Endothelial cell of umbilical vein (primary cell): ENCODE measurements at regions not wholly inside any gene's neighbourhood (a gene's known extent, or its start where the extent isn't known, plus 50 kb on each side); places are given as distances from the start of the nearest gene placed in this dataset.

Experiments
- BruUV-seq: library from RNA; stranded (reverse); fragments of 400-500 nt; replicated peaks from 2 replicates; lab custom pipeline; 2021; lab: Mats Ljungman, UMichigan
- CTCF ChIA-PET: fragments of 300-600, 350-600 bp; sonication (Branson Sonifier 250); formaldehyde crosslinking; loops from one replicate; lab custom pipeline; 2021; ENCODE audit warnings: antibody characterized with exemption, inconsistent platforms; lab: Charles Lee
- POLR2A ChIA-PET: fragments of 300-600, 350-600 bp; sonication (Branson Sonifier 250); formaldehyde crosslinking; loops from one replicate; lab custom pipeline; 2021; ENCODE audit warnings: antibody characterized with exemption, inconsistent platforms; lab: Charles Lee
- DNase-seq: peaks from one replicate; pipeline ENCODE4 v3.0.0-alpha.2; 2011; ENCODE audit warnings: low read depth, low spot score
- FAIRE-seq: peaks from 2 replicates; lab custom pipeline; 2011; peaks lifted over from hg19 to GRCh38; lab: Jason Lieb, UNC
- H2AFZ ChIP-seq: 2 replicates; pipeline ENCODE4 v1.6.0; 2012; ENCODE audit warnings: low read depth, low read length, control low read depth, inconsistent platforms
- H3K27ac ChIP-seq: 2 replicates; pipeline ENCODE4 v1.5.1; 2011; ENCODE audit warnings: low read depth, mild to moderate bottlenecking, control low read depth, low read length, moderate library complexity; ENCODE audit not compliant: insufficient read depth
- H3K27me3 ChIP-seq, 2 experiments: 2 replicates each; pipeline versions ENCODE4 v1.6.0 to v1.6.1; 2011; ENCODE audit warnings: low read length in 2 of 2, mixed read lengths in 1 of 2; ENCODE audit not compliant: control insufficient read depth in 2 of 2, insufficient read depth in 2 of 2
- H3K36me3 ChIP-seq, 2 experiments: 2 replicates in 1 of 2; 3 replicates in 1 of 2; pipeline ENCODE4 v1.5.1; 2011; ENCODE audit warnings: low read length in 2 of 2, mild to moderate bottlenecking in 1 of 2, moderate library complexity in 1 of 2; ENCODE audit not compliant: control insufficient read depth in 2 of 2, insufficient read depth in 2 of 2; ENCODE audit errors: extremely low read depth in 1 of 2
- H3K4me1 ChIP-seq: 3 replicates; pipeline ENCODE4 v1.5.1; 2011; ENCODE audit warnings: mild to moderate bottlenecking, low read length; ENCODE audit not compliant: control insufficient read depth, insufficient read depth; ENCODE audit errors: extremely low read depth
- H3K4me2 ChIP-seq: 2 replicates; pipeline ENCODE4 v1.6.1; 2011; ENCODE audit warnings: low read length, control low read depth, mixed read lengths; ENCODE audit not compliant: insufficient read depth
- H3K4me3 ChIP-seq, 3 experiments: fragments of 200-600 bp in 1 of 3; sonication (generic), shearing (Covaris generic) in 1 of 3; replicated peaks in 1 of 3; 2 replicates each; pipeline ENCODE4 v1.5.1; 2011 to 2016; ENCODE audit warnings: control low read depth in 3 of 3, low read length in 3 of 3, mild to moderate bottlenecking in 2 of 3, inconsistent platforms in 1 of 3, low read depth in 1 of 3, moderate library complexity in 1 of 3; ENCODE audit not compliant: insufficient read depth in 1 of 3
- H3K79me2 ChIP-seq: 2 replicates; pipeline ENCODE4 v1.6.0; 2012; ENCODE audit warnings: low read length, inconsistent platforms; ENCODE audit not compliant: control insufficient read depth, insufficient read depth
- H3K9ac ChIP-seq: replicated peaks from 2 replicates; pipeline ENCODE3; 2011; ENCODE audit warnings: low read length, control low read depth; ENCODE audit not compliant: insufficient read depth; ENCODE audit errors: extremely low read depth
- H3K9me1 ChIP-seq: replicated peaks from 3 replicates; pipeline ENCODE4 v1.6.0; 2011; ENCODE audit warnings: mild to moderate bottlenecking, low read length; ENCODE audit not compliant: control insufficient read depth, insufficient read depth; ENCODE audit errors: extremely low read depth
- H3K9me3 ChIP-seq: replicated peaks from 2 replicates; pipeline ENCODE4 v1.5.1; 2012; ENCODE audit warnings: low read length, inconsistent platforms; ENCODE audit not compliant: control insufficient read depth, insufficient read depth
- H4K20me1 ChIP-seq: replicated peaks from 2 replicates; pipeline ENCODE3; 2011; ENCODE audit warnings: mild to moderate bottlenecking, low read length; ENCODE audit not compliant: control insufficient read depth, insufficient read depth; ENCODE audit errors: extremely low read depth
- EZH2 ChIP-seq: IDR thresholded peaks from 2 replicates; pipeline ENCODE4 v1.6.1; 2012; ENCODE audit warnings: borderline replicate concordance, low read depth, mild to moderate bottlenecking, moderate library complexity, low read length, inconsistent platforms; ENCODE audit not compliant: severe bottlenecking
- FOS ChIP-seq: IDR thresholded peaks from 2 replicates; pipeline ENCODE4 v1.6.1; 2011; ENCODE audit warnings: mild to moderate bottlenecking, low read length, moderate library complexity, borderline replicate concordance; ENCODE audit not compliant: insufficient read depth
- GATA2 ChIP-seq: IDR thresholded peaks from 2 replicates; pipeline ENCODE4 v1.7.0; 2011; ENCODE audit warnings: low read depth, mild to moderate bottlenecking, moderate library complexity, mixed read lengths, low read length; ENCODE audit not compliant: insufficient read length, insufficient read depth
- JUN ChIP-seq: IDR thresholded peaks from 2 replicates; pipeline ENCODE4 v1.6.1; 2011; ENCODE audit warnings: borderline replicate concordance, low read depth; ENCODE audit not compliant: insufficient read length, insufficient read depth
- MAX ChIP-seq: IDR thresholded peaks from 2 replicates; pipeline ENCODE4 v1.6.1; 2011; ENCODE audit not compliant: insufficient read depth, insufficient read length
- MYC ChIP-seq: IDR thresholded peaks from one replicate; pipeline ENCODE4 v1.6.1; 2011; ENCODE audit warnings: mild to moderate bottlenecking, low read depth, low read length
- POLR2A ChIP-seq: IDR thresholded peaks from 2 replicates; pipeline ENCODE4 v1.6.1; 2012; ENCODE audit warnings: low read depth, mild to moderate bottlenecking, control low read depth, low read length
- POLR2AphosphoS5 ChIP-seq: IDR thresholded peaks from 2 replicates; pipeline ENCODE4 v1.6.1; 2012; ENCODE audit warnings: low read depth, mild to moderate bottlenecking, control low read depth, low read length, moderate library complexity; ENCODE audit not compliant: insufficient read depth
- dilution Hi-C: fragments of 300-500 bp; cut with MboI; formaldehyde crosslinking; loops from one replicate; pipeline ENCODE4 v1.15.0; 2019; ENCODE audit warnings: low sequenced_read_pairs; ENCODE audit not compliant: extremely low pct_ligation_motif_present
- intact Hi-C: fragments of 100-400 bp; cut with micrococcal nuclease; formaldehyde crosslinking; loops from one replicate; pipeline ENCODE4 v1.10.0; 2022
- TF ChIP-seq, protein P1 (sequence below), 2 donors: IDR thresholded peaks; 1 replicate in 1 of 2; 2 replicates in 1 of 2; pipeline ENCODE4 v1.5.1; 2011; ENCODE audit warnings: low read length in 2 of 2, mild to moderate bottlenecking in 2 of 2, moderate library complexity in 2 of 2, control low read depth in 1 of 2, inconsistent platforms in 1 of 2, low read depth in 1 of 2; ENCODE audit not compliant: insufficient read depth in 1 of 2; ENCODE audit errors: extremely low read depth in 1 of 2

GRCh38 chr2:208568203-208568602 is 161.6 kb downstream of the PTH2R start:
- ChIA-PET POLR2A (no interaction called here), CTCF (no interaction called here)
- TF ChIP-seq GATA2 (no peak), FOS (no peak), JUN (no peak), POLR2A (no peak), MAX (no peak)
- TF ChIP-seq, protein P1, sequence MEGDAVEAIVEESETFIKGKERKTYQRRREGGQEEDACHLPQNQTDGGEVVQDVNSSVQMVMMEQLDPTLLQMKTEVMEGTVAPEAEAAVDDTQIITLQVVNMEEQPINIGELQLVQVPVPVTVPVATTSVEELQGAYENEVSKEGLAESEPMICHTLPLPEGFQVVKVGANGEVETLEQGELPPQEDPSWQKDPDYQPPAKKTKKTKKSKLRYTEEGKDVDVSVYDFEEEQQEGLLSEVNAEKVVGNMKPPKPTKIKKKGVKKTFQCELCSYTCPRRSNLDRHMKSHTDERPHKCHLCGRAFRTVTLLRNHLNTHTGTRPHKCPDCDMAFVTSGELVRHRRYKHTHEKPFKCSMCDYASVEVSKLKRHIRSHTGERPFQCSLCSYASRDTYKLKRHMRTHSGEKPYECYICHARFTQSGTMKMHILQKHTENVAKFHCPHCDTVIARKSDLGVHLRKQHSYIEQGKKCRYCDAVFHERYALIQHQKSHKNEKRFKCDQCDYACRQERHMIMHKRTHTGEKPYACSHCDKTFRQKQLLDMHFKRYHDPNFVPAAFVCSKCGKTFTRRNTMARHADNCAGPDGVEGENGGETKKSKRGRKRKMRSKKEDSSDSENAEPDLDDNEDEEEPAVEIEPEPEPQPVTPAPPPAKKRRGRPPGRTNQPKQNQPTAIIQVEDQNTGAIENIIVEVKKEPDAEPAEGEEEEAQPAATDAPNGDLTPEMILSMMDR (IDR thresholded peaks at IDR 0.05; ENCODE audit: extremely low read depth in 1 of 2, insufficient read depth in 1 of 2, low read depth in 1 of 2, low read length in 2 of 2), result no peak
- Histone ChIP-seq H2AFZ (no peak overlapping the region), H3K9me1 (no peaks in the 10 kb centered on the region), H3K4me3 (no peak overlapping the region), H3K27ac (no peak overlapping the region), H3K4me2 (no peak overlapping the region), H3K27me3 (no peaks in the 10 kb centered on the region), H3K79me2 (no peaks in the 10 kb centered on the region), H3K9me3 (peaks cover 2% of the 10 kb centered on the region), H3K4me1 (no peaks in the 10 kb centered on the region), H3K9ac (no peak overlapping the region), H4K20me1 (no peaks in the 10 kb centered on the region), H3K36me3 (no peaks in the 10 kb centered on the region)
- FAIRE-seq, result no peak
- dilution Hi-C loops (no loop called here), intact Hi-C loops (no loop called here)
- no TSS peak for BruUV-seq
- no peak for DNase-seq

DNA sequence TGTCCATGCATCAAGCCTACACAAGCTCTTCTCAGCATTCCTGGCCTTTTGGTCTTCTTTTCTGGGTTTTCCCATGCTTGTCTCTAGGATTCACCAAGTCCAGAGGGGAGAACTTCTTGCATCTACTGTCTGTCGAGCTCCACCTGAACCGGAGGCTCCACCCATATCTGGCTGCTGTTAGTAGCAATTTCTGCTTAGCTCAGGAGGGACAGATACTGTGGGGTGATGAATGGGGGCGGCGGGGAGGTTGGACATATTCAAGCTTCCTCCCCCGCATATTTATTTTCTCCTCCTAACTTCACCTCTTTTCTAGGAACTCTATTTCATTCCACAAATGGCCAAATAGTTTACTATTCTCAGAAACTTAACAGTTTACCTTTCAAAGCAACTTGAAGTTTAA is 163.5 kb downstream of the PTH2R start:
- ChIA-PET CTCF (interaction anchor here (1.4 kb wide), 1 partner anchor 14 kb away, joined by 3 read pairs; no protein-coding TSS in a partner anchor), POLR2A (no interaction called here)
- Histone ChIP-seq H3K9ac (no peak overlapping the region), H3K79me2 (no peaks in the 10 kb centered on the region), H3K27me3 (no peaks in the 10 kb centered on the region), H2AFZ (no peak overlapping the region), H4K20me1 (no peaks in the 10 kb centered on the region), H3K36me3 (no peaks in the 10 kb centered on the region), H3K9me1 (no peaks in the 10 kb centered on the region), H3K9me3 (peaks cover 2% of the 10 kb centered on the region), H3K4me1 (no peaks in the 10 kb centered on the region), H3K27ac (no peak overlapping the region), H3K4me3 (no peak overlapping the region), H3K4me2 (no peak overlapping the region)
- dilution Hi-C loops (no loop called here), intact Hi-C loops (no loop called here)
- BruUV-seq, result no TSS peak
- DNase-seq (no peak), FAIRE-seq (no peak)
- no peak for TF ChIP-seq JUN
- TF ChIP-seq POLR2AphosphoS5, result no peak
- TF ChIP-seq FOS, result no peak
- TF ChIP-seq MAX, result no peak
- no peak for TF ChIP-seq MYC
- TF ChIP-seq GATA2, result no peak
- TF ChIP-seq EZH2, result no peak
- TF ChIP-seq, protein P1 (IDR thresholded peaks at IDR 0.05; ENCODE audit: extremely low read depth in 1 of 2, insufficient read depth in 1 of 2, low read depth in 1 of 2, low read length in 2 of 2), result no peak
- no peak for TF ChIP-seq POLR2A
